NCI-H2107 treated with DMSO at 0.1 percent for 48 hours (cell line): ENCODE measurements at regions not wholly inside any gene's neighbourhood (a gene's known extent, or its start where the extent isn't known, plus 50 kb on each side); places are given as distances from the start of the nearest gene placed in this dataset.

Source experiments
- DNase-seq: peaks from one replicate; lab custom pipeline; 2025; ENCODE audit not compliant: unreplicated experiment; lab: John Stamatoyannopoulos, UW

DNA sequence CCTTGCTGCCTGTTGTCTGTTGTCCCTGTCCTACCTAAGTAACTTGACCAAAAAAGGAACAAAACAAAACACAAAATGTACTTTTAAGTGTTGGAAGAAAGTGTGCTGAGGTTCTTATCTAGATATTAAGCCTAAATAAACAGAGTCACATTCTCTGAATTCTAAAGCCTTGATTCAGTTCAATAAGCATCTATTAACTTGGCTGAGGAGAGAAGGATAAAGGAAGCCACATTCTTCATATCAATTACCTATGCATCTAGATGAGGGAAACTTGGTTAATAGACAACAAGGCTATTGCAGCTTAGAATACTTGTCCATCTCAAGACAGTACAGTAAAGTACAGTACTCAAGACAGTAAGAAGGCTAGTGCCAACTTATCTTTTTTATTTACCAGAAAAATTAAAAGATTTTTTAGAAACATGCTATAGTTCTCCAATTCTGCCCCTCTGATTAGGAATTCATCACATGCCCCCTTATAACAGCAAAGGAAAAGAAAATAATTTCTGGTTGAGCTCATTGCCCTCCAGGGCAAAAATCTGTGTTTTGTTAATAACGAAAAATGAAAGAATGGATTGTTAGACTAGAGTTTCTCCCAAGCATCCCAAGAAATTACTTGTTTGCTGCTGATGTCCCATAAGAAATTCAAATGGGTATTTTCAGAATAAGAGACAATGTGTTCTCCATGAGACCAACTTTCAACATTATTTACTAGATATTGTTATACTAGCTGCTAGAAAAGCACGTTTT, 546.5 kb upstream of the SEMA3D start:
- DNase-seq = no peak

DNA sequence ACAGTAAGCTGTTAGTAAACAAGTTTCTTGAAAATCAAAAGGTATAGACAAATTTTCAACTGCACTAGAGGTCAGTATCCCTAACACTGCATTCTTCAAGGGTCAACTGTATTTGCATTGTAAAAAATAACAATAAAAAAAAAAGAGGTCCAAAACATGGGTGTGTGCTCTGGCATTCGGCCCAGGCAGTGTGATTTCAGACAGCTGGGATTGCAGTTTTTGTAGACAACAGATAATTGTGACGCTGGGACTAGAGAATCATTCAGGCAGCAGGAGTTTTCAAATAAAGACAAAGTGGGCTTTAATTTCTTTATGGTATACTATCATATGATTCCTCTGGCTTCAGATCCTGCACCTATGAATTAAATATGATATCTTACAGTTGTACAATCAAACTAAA, 543.2 kb upstream of the SEMA3D start:
- no peak for DNase-seq

- DNase-seq = no peak
These were observed 538.2 kb upstream of the SEMA3D start for GRCh38 chr7:85725026-85725425.

DNA sequence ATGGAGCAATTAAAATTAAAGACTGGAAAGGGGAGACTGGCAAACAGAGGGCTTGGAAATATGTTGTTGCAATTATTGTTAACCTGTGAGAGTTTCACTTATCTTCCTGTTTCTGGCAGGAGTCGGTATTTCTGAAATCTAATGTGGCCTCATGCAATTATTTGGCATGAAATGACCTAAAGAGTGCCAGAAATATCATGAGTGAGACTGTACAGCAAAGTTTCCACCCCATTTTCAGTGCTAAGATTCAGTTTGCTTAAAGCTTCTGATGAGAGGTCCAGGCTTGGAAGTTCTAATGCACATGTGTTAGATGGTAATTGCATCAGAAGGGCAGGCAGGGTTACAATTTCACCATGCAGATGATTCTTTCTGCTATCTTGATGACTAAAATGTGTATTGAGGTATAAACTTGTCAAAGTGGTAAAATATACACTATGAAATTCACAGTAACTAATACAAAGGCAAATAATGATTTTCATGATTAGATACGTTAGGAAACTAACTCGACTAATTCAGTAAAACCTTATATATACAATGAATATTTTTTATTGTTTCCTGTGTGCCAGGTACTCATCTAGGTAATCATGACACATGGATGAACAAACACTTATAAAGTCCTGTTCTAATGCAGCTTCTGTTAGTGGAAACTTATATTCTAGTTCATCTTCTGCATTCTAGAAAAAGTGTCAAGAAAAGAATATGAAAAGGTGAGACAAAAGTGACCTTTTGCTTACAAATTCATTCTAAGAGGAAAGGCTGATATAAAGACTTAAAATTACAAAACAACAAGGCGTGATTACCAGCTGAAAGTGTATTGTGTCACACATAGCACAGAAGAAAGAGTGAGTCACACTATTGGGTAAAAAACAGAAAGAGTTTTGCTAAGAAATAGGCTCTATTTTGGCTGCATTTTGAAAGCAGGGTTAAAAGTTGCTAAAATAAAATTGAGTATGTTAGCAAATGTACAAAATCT, 533.4 kb upstream of the SEMA3D start:
- no peak for DNase-seq

DNA sequence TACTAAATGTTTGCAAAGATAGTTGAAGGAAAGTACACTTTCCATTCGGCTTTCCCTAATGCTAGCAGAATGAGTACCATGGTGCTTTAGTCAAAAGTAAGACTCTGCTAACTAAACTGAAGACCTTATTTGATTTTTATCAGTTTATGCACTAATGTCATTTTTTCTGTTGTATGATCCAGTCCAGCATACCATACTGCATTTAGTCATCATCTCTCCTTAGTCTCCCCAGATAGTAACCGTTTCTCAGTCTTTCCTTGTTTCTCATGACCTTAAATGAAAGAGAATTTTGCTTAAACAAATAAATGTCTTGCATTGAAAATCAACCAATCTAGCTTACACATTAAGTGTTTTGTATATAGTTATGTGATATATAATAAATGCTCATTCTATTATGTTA, 529.5 kb upstream of the SEMA3D start:
- DNase-seq = no peak

GRCh38 chr7:85714951-85715350, 528.1 kb upstream of the SEMA3D start:
- no peak for DNase-seq

DNA sequence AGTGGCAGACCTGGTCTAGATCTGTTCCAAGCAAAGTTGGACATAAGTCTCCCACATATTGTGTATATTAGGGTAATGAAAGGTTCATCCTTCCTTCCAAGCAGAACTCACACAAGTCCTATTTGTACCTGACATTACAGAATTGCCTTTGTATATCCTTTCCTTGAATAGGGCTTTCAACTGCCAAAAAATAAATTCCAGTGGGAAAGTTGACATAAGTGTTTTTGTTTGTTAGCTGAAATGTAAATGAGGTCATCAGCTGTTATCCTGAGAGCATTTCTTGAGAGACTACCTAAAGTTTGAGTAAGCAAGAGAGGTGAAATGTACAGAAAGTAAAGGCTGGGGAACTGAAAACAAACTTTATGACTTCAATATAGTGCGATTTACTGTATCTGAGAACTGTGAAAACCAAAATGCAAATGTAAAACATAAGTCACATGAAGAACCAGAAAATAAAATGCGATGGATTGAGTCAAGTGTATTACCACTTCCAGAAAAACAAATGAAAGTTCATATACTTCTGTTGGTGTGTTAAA, 527.3 kb upstream of the SEMA3D start:
- no peak for DNase-seq

DNA sequence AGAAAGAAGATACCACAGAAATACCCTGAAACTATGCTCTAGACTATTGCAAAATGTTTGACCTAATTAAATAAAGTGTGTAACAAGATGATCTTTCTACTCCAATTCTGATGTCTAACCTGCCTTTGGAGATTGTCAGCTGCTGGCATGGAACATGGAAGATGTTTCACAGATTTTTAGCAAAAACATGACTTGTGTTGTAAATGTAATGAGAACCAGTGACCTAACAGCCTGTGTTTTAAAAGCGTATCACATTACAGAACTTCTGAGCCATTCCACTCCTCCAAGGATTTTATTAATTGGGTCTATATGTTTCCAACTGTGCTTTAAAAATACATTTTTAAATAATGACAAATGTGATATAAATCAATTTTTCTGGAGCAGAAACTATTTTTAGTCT, 526.3 kb upstream of the SEMA3D start:
- DNase-seq = no peak

DNA sequence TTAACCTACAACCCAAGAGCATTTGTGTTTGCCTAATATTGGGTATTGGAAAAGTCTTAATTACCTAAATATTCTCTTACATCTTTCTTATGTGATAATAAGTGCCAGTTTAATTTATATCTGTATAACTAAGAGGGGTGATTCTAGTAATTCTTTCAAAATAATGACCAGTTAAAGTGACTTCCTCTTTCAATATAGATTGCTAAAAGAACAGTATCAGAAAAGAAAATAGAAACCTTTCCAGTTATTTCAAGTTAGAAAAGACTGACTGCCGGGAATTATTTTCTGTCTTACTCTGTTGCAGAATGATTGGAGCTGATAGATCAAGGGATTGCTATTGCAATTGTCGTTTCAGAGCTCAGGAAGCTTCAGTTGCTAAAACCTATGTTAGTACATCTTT, 525.0 kb upstream of the SEMA3D start:
- no peak for DNase-seq

- DNase-seq = no peak
These were observed 524.1 kb upstream of the SEMA3D start for GRCh38 chr7:85710960-85711359.

DNA sequence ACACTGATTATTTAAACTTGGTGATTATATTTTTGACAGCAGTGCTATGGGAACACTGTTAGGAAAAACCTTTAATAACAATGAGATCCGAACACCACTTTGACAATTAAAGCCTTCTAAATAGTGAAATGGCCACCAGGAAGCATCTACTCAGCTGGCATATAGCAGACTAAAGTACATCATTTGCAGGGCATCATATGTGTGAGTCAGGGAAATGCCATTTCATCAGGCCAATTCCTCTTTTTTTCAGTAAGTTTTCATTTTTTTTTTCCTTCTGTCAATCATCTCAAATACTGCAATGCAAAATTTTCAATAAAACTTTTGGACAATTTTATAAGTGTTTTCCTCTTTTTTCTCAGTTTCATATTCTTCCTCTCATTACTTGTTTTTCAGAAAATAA, 521.4 kb upstream of the SEMA3D start:
- DNase-seq = no peak

DNA sequence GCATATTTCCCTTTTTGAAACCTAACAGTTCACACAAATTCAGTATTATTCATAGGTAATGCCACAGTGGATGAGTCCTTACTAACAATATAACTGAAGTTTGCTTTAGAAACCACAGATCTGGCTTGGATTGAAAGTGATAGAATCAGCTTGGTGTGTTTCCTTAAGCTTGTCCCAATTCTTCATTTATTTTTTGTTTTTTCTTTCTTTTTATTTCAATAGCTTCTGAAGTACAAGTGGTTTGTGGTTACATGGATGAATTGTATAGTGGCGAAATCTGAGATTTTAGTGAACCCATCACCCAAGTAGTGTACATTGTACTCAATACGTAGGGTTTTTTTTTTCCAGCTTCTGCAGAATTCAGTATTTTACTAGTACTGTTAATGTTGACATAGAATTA, 518.2 kb upstream of the SEMA3D start:
- DNase-seq = no peak

GRCh38 chr7:85703251-85704010, 516.6 kb upstream of the SEMA3D start:
- DNase-seq = no peak

DNA sequence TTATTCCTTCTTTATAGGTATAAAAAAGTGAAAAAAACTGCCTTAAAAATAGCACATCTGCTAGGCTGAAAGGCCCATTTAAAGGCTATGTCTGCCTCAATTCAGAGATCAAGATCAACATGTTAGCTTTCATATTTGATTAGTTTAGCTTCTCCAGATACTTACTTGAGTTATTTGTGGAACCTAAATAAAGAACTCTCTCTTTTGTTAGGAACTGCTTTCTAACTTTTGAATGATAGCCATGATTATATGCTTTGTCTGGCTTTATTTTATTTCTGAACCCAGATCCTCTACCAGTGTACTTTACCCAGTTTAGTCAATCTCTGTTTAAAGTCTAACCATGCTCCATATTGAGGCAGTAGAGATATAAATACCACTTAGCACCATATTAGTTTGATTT, 515.5 kb upstream of the SEMA3D start:
- no peak for DNase-seq

- no peak for DNase-seq
These were observed 512.6 kb upstream of the SEMA3D start for GRCh38 chr7:85699482-85699881.

- DNase-seq = no peak
These were observed 508.7 kb upstream of the SEMA3D start for GRCh38 chr7:85695533-85695932.

DNA sequence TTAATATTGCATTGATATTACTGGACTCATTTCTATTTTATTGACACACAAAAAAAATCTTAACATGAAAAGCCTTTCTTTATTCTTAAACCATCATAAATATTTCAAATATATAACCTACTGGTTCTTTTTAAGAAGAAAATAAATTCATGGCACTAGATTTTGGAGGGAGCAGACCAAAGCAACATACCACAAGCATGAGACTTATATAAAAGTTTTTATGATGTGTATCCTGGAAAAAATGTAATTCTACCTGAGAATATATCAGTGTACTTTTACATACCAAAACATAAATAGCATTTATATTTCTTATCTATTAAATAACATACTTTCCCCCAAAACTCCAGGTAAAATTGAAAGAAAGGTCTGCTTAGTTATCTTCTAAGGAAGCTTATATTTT, 508.2 kb upstream of the SEMA3D start:
- no peak for DNase-seq

DNA sequence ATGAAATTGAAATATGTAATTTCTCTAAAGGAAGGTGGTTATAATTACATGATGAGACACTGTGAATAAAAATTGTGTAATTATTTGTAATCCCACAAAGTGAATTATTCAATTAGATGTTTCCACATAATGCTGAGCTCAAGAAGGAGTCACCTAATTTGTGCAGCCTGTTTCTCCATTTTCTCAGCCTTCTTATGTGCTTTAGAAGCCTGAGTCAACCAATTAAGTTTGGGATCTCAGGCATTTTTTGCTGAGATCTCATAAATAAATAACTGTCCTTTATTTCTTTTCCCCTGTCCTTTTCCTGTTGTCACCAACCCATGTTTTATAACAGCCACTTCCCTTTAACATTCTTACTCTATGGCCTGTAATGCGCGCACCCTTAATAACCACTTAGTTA, 506.5 kb upstream of the SEMA3D start:
- no peak for DNase-seq

GRCh38 chr7:85688712-85689111, 501.9 kb upstream of the SEMA3D start:
- DNase-seq = no peak

DNA sequence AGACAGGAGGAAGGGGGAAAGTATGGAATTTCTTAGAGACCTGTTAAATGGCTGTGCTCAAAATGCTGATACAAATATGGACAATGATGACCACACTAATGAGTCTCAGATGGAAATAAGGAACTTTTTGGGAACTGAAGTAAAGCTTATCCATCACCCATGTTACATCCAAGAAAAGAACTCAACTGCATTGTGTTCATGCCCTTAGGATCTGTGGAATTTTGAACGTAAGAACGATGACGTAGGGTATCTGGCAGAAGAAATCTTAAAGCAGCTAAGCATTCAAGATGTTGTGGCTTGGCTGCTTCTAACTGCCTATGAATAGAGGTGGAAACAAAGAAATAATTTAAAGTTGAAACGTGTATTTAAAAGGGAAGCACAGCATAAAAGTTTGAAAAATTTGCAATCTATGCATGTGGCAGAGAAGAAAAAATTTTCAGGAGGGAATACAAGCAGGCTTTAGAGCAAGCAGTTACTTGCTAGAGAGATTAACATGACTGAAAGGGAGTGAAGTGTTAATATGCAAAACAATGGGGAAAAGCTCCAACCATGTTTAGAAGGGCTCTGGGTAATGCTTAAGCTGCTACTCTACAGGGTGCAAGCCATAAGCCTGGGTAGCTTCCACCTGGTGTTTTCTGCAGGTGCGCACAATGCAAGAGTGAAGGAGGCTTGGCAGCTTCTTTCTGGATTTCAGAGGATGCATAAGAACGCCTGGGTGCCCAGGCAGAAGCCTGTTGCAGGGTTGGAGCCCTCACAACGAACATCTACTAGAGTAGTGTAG, 499.7 kb upstream of the SEMA3D start:
- no peak for DNase-seq

GRCh38 chr7:85685901-85686300, 499.0 kb upstream of the SEMA3D start:
- DNase-seq = no peak
